ENCODE measurements at regions not wholly inside any gene's neighbourhood (a gene's known extent, or its start where the extent isn't known, plus 50 kb on each side); places are given as distances from the start of the nearest gene placed in this dataset.

- peak in 2 of 3 experiments; percentile 40 to 66; a peak in 2 of 4 replicates for TF ChIP-seq CTCF (IDR thresholded peaks at IDR 0.05; ENCODE audit: control extremely low read depth in 1 of 3, insufficient read depth in 1 of 3, low read depth in 1 of 3, low read length in 3 of 3)
- TF ChIP-seq RFX5 (IDR thresholded peaks at IDR 0.05; ENCODE audit: borderline replicate concordance, low read depth, low read length) = no peak
- TF ChIP-seq TEAD4 (IDR thresholded peaks at IDR 0.05; ENCODE audit: low read depth, low read length) = peak; percentile 79
- no peak for TF ChIP-seq SRF (IDR thresholded peaks at IDR 0.05; ENCODE audit: low read depth, low read length)
- TF ChIP-seq EZH2 (IDR thresholded peaks at IDR 0.05; ENCODE audit: low read depth, low read length, severe bottlenecking) = no peak
Observed at GRCh38 chr4:29970626-29971025, 749.5 kb upstream of the PCDH7 start.
